ENCODE measurements at regions not wholly inside any gene's neighbourhood (a gene's known extent, or its start where the extent isn't known, plus 50 kb on each side); places are given as distances from the start of the nearest gene placed in this dataset.

DNA sequence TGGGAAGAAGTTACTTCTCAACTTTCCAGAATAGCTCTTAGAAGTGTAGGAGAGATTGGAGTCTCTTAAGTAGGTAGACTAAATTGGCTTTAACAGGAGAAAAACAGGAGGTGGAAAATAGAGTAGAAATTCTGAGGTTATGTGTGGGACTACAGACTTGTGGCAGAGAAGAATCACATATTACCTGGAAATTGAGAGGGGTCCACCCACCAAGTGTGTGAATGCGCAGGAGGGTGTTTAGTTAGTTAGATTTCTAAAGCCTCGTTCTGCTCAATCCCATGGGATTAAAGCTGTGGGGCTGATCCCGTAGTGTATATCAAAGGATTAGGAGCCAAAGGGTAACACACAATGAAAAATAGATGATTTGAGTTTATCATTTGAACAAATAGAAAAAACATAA lies 319.1 kb downstream of the TRIB2 start:
- H3K4me1 Mint-ChIP-seq: no peaks in the 10 kb centered on the region
- WGBS (ENCODE audit: insufficient coverage): 89% methylated on average over 3 of the region's 3 CpGs
- Histone ChIP-seq H3K27ac (ENCODE audit: low read length) (no peak overlapping the region), H3K36me3 (ENCODE audit: control insufficient read depth, insufficient read depth, low read length) (no peaks in the 10 kb centered on the region), H3K27me3 (ENCODE audit: control insufficient read depth, insufficient read depth, low read length) (no peaks in the 10 kb centered on the region), H3K4me1 (ENCODE audit: control insufficient read depth, insufficient read depth, low read length) (no peaks in the 10 kb centered on the region), H3K4me3 (ENCODE audit: low read length) (no peak overlapping the region), H3K9me3 (ENCODE audit: control insufficient read depth, insufficient read depth, low read length) (no peaks in the 10 kb centered on the region)
- H3K27me3 Mint-ChIP-seq (ENCODE audit: low read depth in 2 of 2): peaks cover 8 to 37% of the 10 kb centered on the region in 2 donors
- intact Hi-C loops (cut with micrococcal nuclease): no loop called here
- DNase-seq (no peak), ATAC-seq (no peak)
- H3K27ac Mint-ChIP-seq: no peak overlapping the region
- no peak for TF ChIP-seq CTCF (IDR thresholded peaks at IDR 0.05)
- no peaks in the 10 kb centered on the region for H3K36me3 Mint-ChIP-seq
- no peaks in the 10 kb centered on the region for H3K9me3 Mint-ChIP-seq
- no peak overlapping the region for H3K4me3 Mint-ChIP-seq

DNA sequence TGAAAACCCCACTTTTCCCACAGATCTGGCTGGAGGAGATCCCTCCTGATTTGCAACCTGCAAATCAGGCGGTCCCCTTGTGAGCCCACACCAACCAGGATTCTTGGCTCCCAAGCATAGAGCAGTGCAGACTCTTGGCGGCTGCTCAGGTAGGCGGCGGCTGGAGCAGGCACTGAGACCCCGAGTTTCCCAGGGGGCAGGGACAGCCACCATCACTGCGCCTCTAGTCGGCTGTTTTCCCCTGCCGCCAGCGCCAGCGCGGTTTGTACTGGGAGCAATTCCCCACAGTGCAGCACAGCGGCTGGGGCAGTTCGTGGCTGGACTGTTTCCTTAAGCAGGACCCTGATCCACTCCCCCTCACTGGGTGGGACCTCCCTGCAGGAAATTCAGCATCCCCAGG lies 323.3 kb downstream of the TRIB2 start:
- no peaks in the 10 kb centered on the region for H3K4me1 Mint-ChIP-seq
- Histone ChIP-seq H3K27ac (ENCODE audit: low read length) (no peak overlapping the region), H3K9me3 (ENCODE audit: control insufficient read depth, insufficient read depth, low read length) (no peaks in the 10 kb centered on the region), H3K36me3 (ENCODE audit: control insufficient read depth, insufficient read depth, low read length) (no peaks in the 10 kb centered on the region), H3K4me1 (ENCODE audit: control insufficient read depth, insufficient read depth, low read length) (no peaks in the 10 kb centered on the region), H3K4me3 (ENCODE audit: low read length) (no peak overlapping the region), H3K27me3 (ENCODE audit: control insufficient read depth, insufficient read depth, low read length) (peaks cover 3% of the 10 kb centered on the region)
- H3K27me3 Mint-ChIP-seq (ENCODE audit: low read depth in 2 of 2): peaks cover 34 to 71% of the 10 kb centered on the region in 2 donors
- intact Hi-C loops (cut with micrococcal nuclease): no loop called here
- no peak for TF ChIP-seq CTCF (IDR thresholded peaks at IDR 0.05)
- H3K27ac Mint-ChIP-seq: no peak overlapping the region
- 88% methylated on average over 13 of the region's 13 CpGs for WGBS (ENCODE audit: insufficient coverage)
- no peak for ATAC-seq
- H3K36me3 Mint-ChIP-seq: no peaks in the 10 kb centered on the region
- no peak for DNase-seq
- H3K9me3 Mint-ChIP-seq: no peaks in the 10 kb centered on the region
- H3K4me3 Mint-ChIP-seq: no peak overlapping the region

GRCh38 chr2:13046557-13047165 lies 329.9 kb downstream of the TRIB2 start:
- Histone ChIP-seq H3K36me3 (ENCODE audit: control insufficient read depth, insufficient read depth, low read length) (no peaks in the 10 kb centered on the region), H3K27me3 (ENCODE audit: control insufficient read depth, insufficient read depth, low read length) (peaks cover 5% of the 10 kb centered on the region), H3K27ac (ENCODE audit: low read length) (no peak overlapping the region), H3K4me3 (ENCODE audit: low read length) (no peak overlapping the region), H3K4me1 (ENCODE audit: control insufficient read depth, insufficient read depth, low read length) (no peaks in the 10 kb centered on the region), H3K9me3 (ENCODE audit: control insufficient read depth, insufficient read depth, low read length) (no peaks in the 10 kb centered on the region)
- Mint-ChIP-seq H3K4me1 (no peaks in the 10 kb centered on the region), H3K27ac (no peak overlapping the region), H3K9me3 (no peaks in the 10 kb centered on the region), H3K4me3 (no peak overlapping the region), H3K36me3 (no peaks in the 10 kb centered on the region), H3K27me3 (ENCODE audit: low read depth in 2 of 2) (peaks cover 36 to 72% of the 10 kb centered on the region in 2 donors)
- no peak for TF ChIP-seq CTCF (IDR thresholded peaks at IDR 0.05)
- no peak for ATAC-seq
- peak in 1 of 2 donors; percentile 14 for DNase-seq
- intact Hi-C loops (cut with micrococcal nuclease): no loop called here
- WGBS (ENCODE audit: insufficient coverage): 75% methylated on average over 1 of the region's 2 CpGs

DNA sequence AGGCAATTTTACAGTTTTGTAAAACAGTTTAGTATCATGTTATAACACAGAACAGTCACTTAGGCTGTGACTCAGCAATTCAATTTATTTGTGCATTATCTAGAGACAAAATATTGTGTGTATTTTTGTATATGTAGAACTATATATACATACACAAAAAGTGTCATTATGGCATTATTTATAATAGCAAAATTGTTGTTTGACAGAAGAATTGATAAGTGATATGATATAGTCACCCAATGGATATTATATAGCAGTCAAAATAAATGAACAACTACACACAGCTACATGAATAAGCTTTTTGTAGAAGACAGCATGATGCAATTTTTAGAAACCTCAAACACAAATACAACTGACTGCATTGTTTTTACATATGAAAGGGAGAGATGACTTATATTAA lies 334.0 kb downstream of the TRIB2 start:
- no peak for ATAC-seq
- Mint-ChIP-seq H3K4me1 (no peaks in the 10 kb centered on the region), H3K36me3 (no peaks in the 10 kb centered on the region), H3K9me3 (no peaks in the 10 kb centered on the region), H3K27ac (no peak overlapping the region), H3K4me3 (no peak overlapping the region), H3K27me3 (ENCODE audit: low read depth in 2 of 2) (peaks cover 22 to 51% of the 10 kb centered on the region in 2 donors)
- H3K27me3 ChIP-seq (ENCODE audit: control insufficient read depth, insufficient read depth, low read length): peaks cover 5% of the 10 kb centered on the region
- DNase-seq: no peak
- H3K36me3 ChIP-seq (ENCODE audit: control insufficient read depth, insufficient read depth, low read length): no peaks in the 10 kb centered on the region
- no peak for TF ChIP-seq CTCF (IDR thresholded peaks at IDR 0.05)
- no peaks in the 10 kb centered on the region for H3K4me1 ChIP-seq (ENCODE audit: control insufficient read depth, insufficient read depth, low read length)
- no peaks in the 10 kb centered on the region for H3K9me3 ChIP-seq (ENCODE audit: control insufficient read depth, insufficient read depth, low read length)
- no peak overlapping the region for H3K4me3 ChIP-seq (ENCODE audit: low read length)
- intact Hi-C loops (cut with micrococcal nuclease): no loop called here
- H3K27ac ChIP-seq (ENCODE audit: low read length): no peak overlapping the region

Measured in natural killer cell (primary cell).